Ammon's horn (tissue), 1 donor: ENCODE measurements at regions not wholly inside any gene's neighbourhood (a gene's known extent, or its start where the extent isn't known, plus 50 kb on each side); places are given as distances from the start of the nearest gene placed in this dataset.
"Not testable (repeated sequence)": the region's sequence is repeated elsewhere in the genome, so short reads cannot be mapped to it uniquely, and the experiment has no call there.

Source experiments
- DNase-seq: peaks from one replicate; pipeline ENCODE4 v3.0.0-alpha.2; 2016; ENCODE audit warnings: low spot score

- no peak for DNase-seq
These were observed 263.8 kb downstream of the RAD51AP2 start for GRCh38 chr2:17254421-17254820.

- DNase-seq = no peak
These were observed 266.0 kb downstream of the RAD51AP2 start for GRCh38 chr2:17252258-17252657.

GRCh38 chr2:17251171-17251570 is 267.1 kb downstream of the RAD51AP2 start:
- no peak for DNase-seq

DNA sequence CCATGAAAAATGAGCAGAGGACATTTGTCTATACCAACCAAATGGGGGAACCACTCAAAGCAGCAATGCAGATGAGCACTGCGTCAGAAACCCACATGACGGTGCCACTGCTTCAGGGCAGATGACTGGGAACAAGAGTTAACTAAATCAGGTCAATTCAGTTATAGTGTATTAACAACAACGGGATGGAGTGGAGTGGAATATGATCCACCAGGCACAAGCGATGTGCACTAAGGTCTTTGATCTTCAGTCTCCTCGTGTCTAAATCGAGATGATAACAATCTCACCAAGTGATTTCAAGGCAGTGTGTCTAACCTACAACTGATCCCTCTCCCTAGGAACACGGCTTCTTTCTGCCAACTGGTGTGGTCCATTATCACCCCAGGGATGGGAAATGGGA is 269.0 kb downstream of the RAD51AP2 start:
- no peak for DNase-seq

DNA sequence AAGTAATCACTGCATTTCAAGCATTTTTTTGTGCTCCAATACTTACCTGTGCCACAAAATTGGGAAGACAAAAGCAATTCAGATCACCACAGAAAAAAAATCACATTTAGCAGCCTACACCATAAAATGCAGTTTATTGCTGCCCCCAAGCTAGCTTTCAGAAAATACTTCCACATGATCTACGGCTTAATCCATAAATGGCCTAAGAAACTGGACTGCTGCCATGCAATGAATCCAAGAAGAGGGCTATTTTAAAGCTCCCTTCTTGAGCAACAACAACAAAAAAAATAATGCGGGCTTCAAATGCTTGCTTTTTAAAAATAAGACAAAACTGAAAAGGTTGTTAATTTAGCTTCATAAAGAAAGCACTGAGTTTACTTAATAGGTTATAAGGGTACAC is 272.3 kb downstream of the RAD51AP2 start:
- DNase-seq = no peak

- no peak for DNase-seq
These were observed 275.3 kb downstream of the RAD51AP2 start for GRCh38 chr2:17242813-17243485.

DNA sequence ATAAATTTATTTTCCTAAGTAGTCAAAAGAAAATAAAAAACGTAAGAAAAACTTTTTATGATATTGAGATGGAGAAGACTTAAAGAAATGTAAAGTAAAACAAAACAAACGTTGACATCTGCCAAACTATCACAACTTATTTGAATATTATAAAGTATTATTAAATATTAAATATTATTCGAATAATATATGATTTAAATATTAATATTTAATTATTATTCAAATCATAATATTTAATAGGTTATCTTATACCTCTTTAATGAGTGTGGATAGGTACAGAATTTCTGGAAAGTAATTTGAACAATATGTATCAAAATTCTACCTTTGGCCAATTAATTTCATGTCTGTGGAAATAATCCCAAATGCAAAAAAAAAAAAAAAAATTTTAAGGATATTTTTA is 278.7 kb downstream of the RAD51AP2 start:
- DNase-seq = no peak

DNA sequence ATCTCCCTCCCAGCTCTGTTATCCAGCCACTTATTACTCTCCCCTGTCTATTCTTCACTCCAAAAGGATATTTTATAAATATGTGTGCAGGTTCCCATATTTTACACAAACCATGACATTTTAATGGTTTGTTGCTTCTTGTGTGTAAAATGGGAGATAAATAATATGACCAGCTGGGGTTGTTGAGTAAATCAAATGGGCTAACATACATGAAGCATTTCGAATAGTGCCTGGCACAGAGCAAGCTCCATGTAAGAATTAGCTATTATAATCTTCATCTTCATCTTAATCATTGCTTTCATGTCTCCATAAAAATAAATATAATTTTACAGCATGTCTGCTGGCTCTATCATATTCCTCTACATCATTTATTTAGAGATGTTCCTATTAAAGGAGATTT is 283.1 kb downstream of the RAD51AP2 start:
- no peak for DNase-seq

- DNase-seq = no peak
These were observed 285.3 kb downstream of the RAD51AP2 start for GRCh38 chr2:17232776-17233556.

DNA sequence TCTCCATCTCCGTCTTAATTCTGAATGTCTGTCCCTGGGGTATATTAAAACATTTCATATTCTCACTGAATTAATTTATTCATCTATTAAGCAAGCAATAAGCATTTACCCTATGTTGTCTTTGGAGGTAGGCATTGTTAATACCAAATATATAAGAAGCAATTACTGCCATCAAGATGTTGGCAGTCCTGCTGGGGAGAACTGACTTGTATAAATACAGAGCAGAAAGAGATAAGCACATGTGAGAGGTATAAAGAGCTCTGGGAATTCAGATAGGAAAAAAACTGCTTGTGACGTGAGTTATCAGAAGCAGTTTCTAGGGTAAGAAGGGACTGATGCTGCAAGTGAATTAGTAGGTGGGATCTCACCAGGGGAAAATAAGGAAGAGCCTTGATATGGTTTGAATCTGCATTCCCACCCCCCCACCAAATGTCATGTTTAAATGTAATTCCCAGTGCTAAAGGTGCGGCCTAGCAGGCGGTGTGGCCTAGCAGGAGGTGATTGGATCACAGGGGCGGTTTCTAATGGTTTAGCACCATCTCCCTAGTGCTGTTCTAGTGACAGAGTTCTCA is 286.8 kb downstream of the RAD51AP2 start:
- DNase-seq = no peak

- DNase-seq = no peak
These were observed 288.8 kb downstream of the RAD51AP2 start for GRCh38 chr2:17229414-17229813.

DNA sequence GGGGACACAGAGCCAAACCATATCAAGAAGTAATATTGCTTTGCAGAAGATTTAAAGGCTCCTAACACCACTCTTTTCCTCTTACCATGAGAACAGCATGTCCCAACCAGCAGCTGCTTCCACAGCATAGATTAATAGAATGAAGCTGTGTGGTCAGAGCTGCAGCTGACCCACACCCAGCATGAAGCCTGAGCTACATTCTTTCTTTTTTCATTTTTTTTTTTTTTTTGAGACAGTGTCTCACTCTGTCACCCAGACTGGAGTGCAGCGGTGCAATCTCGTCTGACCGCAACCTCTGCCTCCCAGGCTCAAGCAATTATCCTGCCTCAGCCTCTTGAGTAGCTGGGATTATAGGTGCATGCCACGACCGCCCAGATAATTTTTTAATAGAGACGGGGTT is 289.8 kb downstream of the RAD51AP2 start:
- DNase-seq = no peak

DNA sequence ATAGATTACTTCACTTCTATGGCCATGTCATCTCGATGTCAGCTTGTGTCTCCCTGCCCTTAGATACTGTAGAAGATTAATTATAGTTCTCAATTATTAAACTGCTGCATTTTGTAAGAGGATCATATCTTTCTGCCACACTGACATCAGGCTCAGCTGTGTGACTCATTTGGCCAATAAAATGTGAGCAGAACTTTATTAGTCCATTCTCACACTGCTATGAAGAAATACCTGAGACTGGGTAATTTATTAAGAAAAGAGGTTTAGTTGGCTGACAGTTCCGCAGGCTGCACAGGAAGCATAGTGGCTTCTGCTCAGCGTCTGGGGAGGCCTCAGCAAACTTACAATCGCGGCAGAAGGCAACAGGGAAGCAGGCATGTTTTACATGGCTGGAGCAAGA is 290.4 kb downstream of the RAD51AP2 start:
- no peak for DNase-seq

DNA sequence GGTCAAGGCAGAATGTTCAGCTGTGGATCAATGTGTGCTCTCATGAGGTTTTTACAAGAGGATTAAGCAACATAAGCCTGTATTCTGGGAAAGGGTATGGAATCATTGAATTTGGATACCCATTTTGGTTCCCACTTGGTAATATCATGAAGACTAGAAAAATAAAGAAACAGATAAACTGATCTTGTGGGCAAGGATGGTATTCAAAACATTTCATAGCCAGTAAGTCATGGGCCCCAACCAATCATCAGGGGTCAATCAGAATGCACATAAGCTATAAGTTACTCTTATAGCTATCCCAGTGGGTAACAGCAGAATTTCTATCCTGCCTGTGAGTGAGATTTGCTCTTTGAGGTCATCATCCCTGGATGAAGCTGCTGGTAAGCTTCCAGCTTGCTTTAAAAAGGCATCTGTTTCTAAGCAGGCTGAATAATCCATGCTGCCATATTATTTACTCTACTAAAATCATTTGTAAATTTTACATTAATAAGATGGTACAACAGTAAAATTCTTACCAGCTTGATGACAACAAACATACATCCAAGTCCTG is 291.2 kb downstream of the RAD51AP2 start:
- no peak for DNase-seq

DNA sequence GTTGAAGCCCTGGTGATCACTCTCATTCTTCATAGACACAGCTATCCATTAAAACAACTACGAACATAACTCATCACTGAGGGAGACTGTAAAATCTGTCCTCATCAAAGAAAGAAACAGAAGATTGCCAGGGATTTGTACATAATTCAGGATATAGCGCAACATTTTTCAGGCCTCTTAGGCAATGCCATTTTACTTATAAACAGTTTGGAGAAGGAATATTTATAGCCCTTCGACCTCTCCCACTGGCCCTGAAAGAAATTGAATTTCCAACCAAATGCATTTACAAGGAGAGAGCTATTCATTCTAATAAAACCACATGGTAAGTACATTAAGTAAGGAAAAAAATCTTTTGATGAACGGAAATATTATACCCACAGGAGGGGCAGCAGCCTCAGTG is 295.0 kb downstream of the RAD51AP2 start:
- no peak for DNase-seq

DNA sequence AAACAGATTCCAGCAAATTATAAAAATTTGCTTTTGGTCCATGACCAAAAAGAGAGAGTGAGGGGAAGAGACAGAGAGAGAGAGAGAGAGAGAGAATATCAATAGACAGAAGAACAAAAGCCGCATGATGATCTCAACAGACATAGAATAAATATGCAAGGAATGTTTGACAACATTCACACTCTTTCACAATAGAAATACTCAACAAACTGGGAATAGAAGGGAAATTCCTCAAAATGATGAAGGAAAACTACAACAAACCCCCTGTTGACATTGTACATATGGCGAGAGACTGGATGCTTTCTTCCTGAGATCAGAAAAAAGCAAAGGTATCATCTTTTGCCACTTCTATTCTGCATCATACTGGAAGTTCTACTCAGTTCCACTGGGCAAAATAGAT is 309.7 kb downstream of the RAD51AP2 start:
- no peak for DNase-seq

DNA sequence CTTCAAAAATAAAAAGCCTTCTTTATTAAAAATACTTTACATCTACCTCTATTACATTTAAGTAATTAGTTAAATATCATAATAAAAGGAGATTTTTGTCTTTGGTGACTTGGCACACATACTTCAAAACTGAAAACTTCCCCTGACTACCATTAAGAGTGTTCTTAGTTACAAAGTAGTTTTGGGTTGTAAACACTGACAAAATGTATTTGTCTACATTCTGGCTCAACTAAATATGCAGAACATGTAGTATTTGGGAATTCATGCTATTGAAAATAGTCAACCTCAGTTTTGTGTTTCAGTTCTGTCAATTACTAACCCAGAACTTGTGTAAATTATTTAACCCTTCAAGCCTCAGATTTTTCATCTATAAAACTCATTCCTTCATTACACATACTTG is 311.5 kb downstream of the RAD51AP2 start:
- DNase-seq = no peak

DNA sequence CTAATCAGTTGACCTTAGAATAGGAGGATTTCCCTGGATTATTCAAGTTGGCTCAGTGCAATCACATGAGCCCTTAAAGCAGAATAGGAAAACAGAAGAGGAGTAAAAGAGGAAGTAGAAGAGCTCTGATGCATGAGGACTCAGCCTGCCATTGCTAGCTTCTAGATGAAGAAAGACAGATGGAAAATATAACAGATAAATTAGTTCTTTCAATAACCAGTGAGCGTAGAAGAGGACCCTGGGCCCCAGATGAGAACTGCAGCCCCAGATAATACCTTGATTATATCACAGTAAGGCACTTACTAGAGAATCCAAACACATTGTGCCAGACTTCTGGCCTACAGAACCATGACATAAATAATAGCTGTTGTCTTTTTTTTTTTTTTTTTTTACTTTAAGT is 314.0 kb downstream of the RAD51AP2 start:
- not testable (repeated sequence) for DNase-seq

DNA sequence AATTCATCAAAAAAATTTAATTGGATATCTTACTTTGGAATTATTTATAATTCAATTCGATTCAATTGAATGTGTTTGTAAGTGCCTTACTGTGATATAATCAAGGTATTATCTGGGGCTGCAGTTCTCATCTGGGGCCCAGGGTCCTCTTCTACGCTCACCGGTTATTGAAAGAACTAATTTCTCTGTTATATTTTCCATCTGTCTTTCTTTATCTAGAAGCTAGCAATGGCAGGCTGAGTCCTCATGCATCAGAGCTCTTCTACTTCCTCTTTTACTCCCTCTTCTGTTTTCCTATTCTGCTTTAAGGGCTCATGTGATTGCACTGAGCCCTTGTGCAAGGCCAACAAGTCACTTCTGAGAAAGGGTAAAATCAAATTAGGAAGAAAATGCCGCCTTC is 315.6 kb downstream of the RAD51AP2 start:
- DNase-seq = peak; percentile 17

GRCh38 chr2:17199741-17200140 is 318.5 kb downstream of the RAD51AP2 start:
- DNase-seq = no peak

DNA sequence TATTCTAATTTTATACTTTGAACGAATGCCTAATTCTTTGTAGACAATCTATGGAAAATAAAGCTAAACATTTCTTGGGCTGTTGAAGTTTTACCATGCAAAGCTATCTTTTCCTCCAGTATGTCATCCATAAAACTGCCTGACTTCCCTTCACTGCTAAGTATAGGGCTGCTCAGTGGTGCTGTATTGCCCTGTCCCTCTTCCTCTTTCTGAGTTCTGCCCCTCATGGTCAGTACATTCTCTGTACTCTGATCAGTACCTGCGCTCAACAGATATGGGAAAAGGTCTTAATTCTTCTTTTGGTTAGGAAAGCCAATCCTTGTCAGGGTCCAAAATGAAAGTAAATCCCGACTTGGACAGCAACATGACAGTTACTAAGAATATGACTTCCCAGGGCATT is 321.9 kb downstream of the RAD51AP2 start:
- no peak for DNase-seq

GRCh38 chr2:17195016-17195415 is 323.2 kb downstream of the RAD51AP2 start:
- no peak for DNase-seq

DNA sequence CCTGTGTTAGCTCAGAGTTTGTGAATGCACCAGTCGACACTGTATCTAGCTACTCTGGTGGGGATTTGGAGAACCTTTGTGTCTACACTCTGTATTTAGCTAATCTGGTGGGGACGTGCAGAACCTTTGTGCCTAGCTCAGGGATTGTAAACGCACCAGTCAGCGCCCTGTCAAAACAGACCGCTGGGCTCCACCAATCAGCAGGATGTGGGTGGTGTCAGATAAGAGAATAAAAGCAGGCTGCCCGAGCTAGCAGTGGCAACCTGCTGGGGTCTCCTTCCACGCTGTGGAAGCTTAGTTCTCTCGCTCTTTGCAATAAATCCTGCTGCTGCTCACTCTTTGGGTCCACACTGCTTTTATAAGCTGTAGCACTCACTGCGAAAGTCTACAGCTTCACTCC is 324.2 kb downstream of the RAD51AP2 start:
- DNase-seq = no peak
